Mesenchymal stem cell (in vitro differentiated cells and primary cell): ENCODE measurements at regions not wholly inside any gene's neighbourhood (a gene's known extent, or its start where the extent isn't known, plus 50 kb on each side); places are given as distances from the start of the nearest gene placed in this dataset.

Source experiments
- DNase-seq: peaks from one replicate; pipeline ENCODE4 v3.0.0-alpha.2; 2013
- H2AFZ ChIP-seq: one replicate; pipeline ENCODE4 v1.6.1; 2013; ENCODE audit warnings: low read depth, mild to moderate bottlenecking, control low read depth, inconsistent platforms, low read length, moderate library complexity
- H2AK5ac ChIP-seq: 2 replicates; pipeline ENCODE4 v1.6.1; 2013; ENCODE audit warnings: low read length, moderate library complexity, mild to moderate bottlenecking, inconsistent platforms; ENCODE audit not compliant: severe bottlenecking
- H2BK120ac ChIP-seq: one replicate; pipeline ENCODE4 v1.6.1; 2013; ENCODE audit warnings: low read depth, mild to moderate bottlenecking, inconsistent platforms, low read length, moderate library complexity
- H2BK12ac ChIP-seq, 2 experiments: one replicate each; pipeline ENCODE4 v1.6.1; 2013; ENCODE audit warnings: inconsistent platforms in 2 of 2, low read length in 2 of 2, mild to moderate bottlenecking in 2 of 2, moderate library complexity in 2 of 2, control low read depth in 1 of 2
- H2BK15ac ChIP-seq: one replicate; pipeline ENCODE4 v1.6.1; 2013; ENCODE audit warnings: mild to moderate bottlenecking, low read depth, inconsistent platforms; ENCODE audit not compliant: poor library complexity, severe bottlenecking
- H2BK5ac ChIP-seq: 2 replicates; pipeline ENCODE4 v1.6.1; 2013; ENCODE audit warnings: low read depth, mild to moderate bottlenecking, low read length, control low read depth, inconsistent platforms; ENCODE audit not compliant: poor library complexity, severe bottlenecking
- H3K14ac ChIP-seq, 2 experiments: one replicate each; pipeline ENCODE4 v1.6.1; 2013; ENCODE audit warnings: inconsistent platforms in 2 of 2, low read length in 2 of 2, control low read depth in 1 of 2, mild to moderate bottlenecking in 1 of 2, moderate library complexity in 1 of 2
- H3K18ac ChIP-seq, 2 experiments: one replicate each; pipeline ENCODE4 v1.6.1; 2013; ENCODE audit warnings: inconsistent platforms in 2 of 2, low read length in 2 of 2, control low read depth in 1 of 2, low read depth in 1 of 2, mild to moderate bottlenecking in 1 of 2
- H3K23ac ChIP-seq, 2 experiments: one replicate each; pipeline ENCODE4 v1.6.1; 2013; ENCODE audit warnings: inconsistent platforms in 2 of 2, low read length in 2 of 2, mild to moderate bottlenecking in 2 of 2, moderate library complexity in 2 of 2, control low read depth in 1 of 2
- H3K27ac ChIP-seq: 2 replicates; pipeline ENCODE4 v1.5.1; 2013; ENCODE audit warnings: mild to moderate bottlenecking, moderate library complexity, low read length, control low read depth, inconsistent platforms; ENCODE audit not compliant: poor library complexity, severe bottlenecking
- H3K27me3 ChIP-seq, 2 experiments: 2 replicates each; pipeline versions ENCODE4 v1.6.1 to v1.7.0; 2013; ENCODE audit warnings: low read length in 2 of 2, mild to moderate bottlenecking in 2 of 2, moderate library complexity in 2 of 2, control low read depth in 1 of 2, inconsistent platforms in 1 of 2; ENCODE audit not compliant: control insufficient read depth in 1 of 2, insufficient read depth in 1 of 2
- H3K36me3 ChIP-seq, 2 experiments: 2 replicates each; pipeline versions ENCODE4 v1.6.1 to v1.7.0; 2013; ENCODE audit warnings: low read length in 2 of 2, control low read depth in 1 of 2, inconsistent platforms in 1 of 2, low read depth in 1 of 2, mild to moderate bottlenecking in 1 of 2; ENCODE audit not compliant: insufficient read depth in 2 of 2, control insufficient read depth in 1 of 2
- H3K4ac ChIP-seq, 2 experiments: one replicate each; pipeline ENCODE4 v1.6.1; 2013; ENCODE audit warnings: inconsistent platforms in 2 of 2, low read length in 2 of 2, mild to moderate bottlenecking in 2 of 2, moderate library complexity in 2 of 2, control low read depth in 1 of 2, low read depth in 1 of 2
- H3K4me1 ChIP-seq: 2 replicates; pipeline ENCODE4 v1.6.1; 2013; ENCODE audit warnings: low read depth, low read length, control low read depth; ENCODE audit not compliant: control insufficient read depth, insufficient read depth
- H3K4me2 ChIP-seq: 2 replicates; pipeline ENCODE4 v1.6.1; 2013; ENCODE audit warnings: low read length, mild to moderate bottlenecking, inconsistent platforms; ENCODE audit not compliant: poor library complexity, severe bottlenecking
- H3K4me3 ChIP-seq, 2 experiments: 2 replicates each; pipeline versions ENCODE4 v1.5.1 to v1.7.0; 2013; ENCODE audit warnings: low read length in 2 of 2, mild to moderate bottlenecking in 2 of 2, control low read depth in 1 of 2, low read depth in 1 of 2; ENCODE audit not compliant: insufficient read depth in 1 of 2
- H3K79me1 ChIP-seq: replicated peaks from 2 replicates; pipeline ENCODE4 v1.6.1; 2013; ENCODE audit warnings: mild to moderate bottlenecking, control low read depth, low read length, inconsistent platforms; ENCODE audit not compliant: poor library complexity, severe bottlenecking
- H3K9ac ChIP-seq: 2 replicates; pipeline ENCODE4 v1.7.0; 2013; ENCODE audit warnings: mild to moderate bottlenecking, low read length, moderate library complexity
- H3K9me3 ChIP-seq: 2 replicates; pipeline ENCODE4 v1.7.0; 2013; ENCODE audit warnings: mild to moderate bottlenecking, low read length; ENCODE audit not compliant: control insufficient read depth
- H4K8ac ChIP-seq: one replicate; pipeline ENCODE4 v1.6.1; 2013; ENCODE audit warnings: inconsistent platforms, mild to moderate bottlenecking, low read length, moderate library complexity
- H4K91ac ChIP-seq: one replicate; pipeline ENCODE4 v1.6.1; 2013; ENCODE audit warnings: mild to moderate bottlenecking, low read length, inconsistent platforms
- WGBS: methylation state at CpG from one replicate; pipeline ENCODE4 v1.1.7; 2013; ENCODE audit warnings: mixed read lengths; 5-methylcytosine and 5-hydroxymethylcytosine counted together

- H3K36me3 ChIP-seq: no peaks in the 10 kb centered on the region
- H2BK12ac ChIP-seq: peak overlapping the region in 1 of 2 experiments; percentile 21
- H4K91ac ChIP-seq: no peak overlapping the region
- no peaks in the 10 kb centered on the region for H3K9me3 ChIP-seq
- no peak overlapping the region for H4K8ac ChIP-seq
- no peak overlapping the region for H3K14ac ChIP-seq
- DNase-seq: no peak
- H3K4me3 ChIP-seq: no peak overlapping the region
- H3K27me3 ChIP-seq: no peaks in the 10 kb centered on the region
- H2BK5ac ChIP-seq: no peak overlapping the region
- no peak overlapping the region for H3K9ac ChIP-seq
- no peak overlapping the region for H2AFZ ChIP-seq
- no peak overlapping the region for H2BK120ac ChIP-seq
- peak overlapping the region; percentile 51 for H2AK5ac ChIP-seq
- H3K23ac ChIP-seq: no peak overlapping the region
- H3K4me1 ChIP-seq: peaks cover 2% of the 10 kb centered on the region
- H3K4me2 ChIP-seq: no peak overlapping the region
- no peak overlapping the region for H3K27ac ChIP-seq
- H3K18ac ChIP-seq: no peak overlapping the region
- no peak overlapping the region for H3K4ac ChIP-seq
- H2BK15ac ChIP-seq: no peak overlapping the region
- no peaks in the 10 kb centered on the region for H3K79me1 ChIP-seq
- 96% methylated on average over 5 of the region's 6 CpGs for WGBS
These were observed 83.3 kb upstream of the MED13L start for GRCh38 chr12:116360579-116361413.

- Histone ChIP-seq H3K27ac (no peak overlapping the region), H3K14ac (no peak overlapping the region), H2BK15ac (no peak overlapping the region), H3K23ac (no peak overlapping the region), H3K36me3 (no peaks in the 10 kb centered on the region), H3K4ac (no peak overlapping the region), H2BK120ac (no peak overlapping the region), H3K9me3 (no peaks in the 10 kb centered on the region), H3K4me2 (no peak overlapping the region), H3K9ac (no peak overlapping the region), H3K4me3 (no peak overlapping the region), H4K91ac (no peak overlapping the region), H2BK5ac (no peak overlapping the region), H2AFZ (no peak overlapping the region), H2BK12ac (no peak overlapping the region), H3K18ac (peak overlapping the region in 1 of 2 experiments; percentile 37), H2AK5ac (peak overlapping the region; percentile 2), H3K27me3 (no peaks in the 10 kb centered on the region), H3K79me1 (no peaks in the 10 kb centered on the region), H4K8ac (peak overlapping the region; percentile 10), H3K4me1 (peaks cover 4% of the 10 kb centered on the region)
- no peak for DNase-seq
- WGBS: 93% methylated on average over 17 of the region's 19 CpGs
These were observed 84.1 kb upstream of the MED13L start for GRCh38 chr12:116361414-116362223.

- H2BK15ac ChIP-seq: no peak overlapping the region
- no peak overlapping the region for H3K9ac ChIP-seq
- no peak overlapping the region for H3K14ac ChIP-seq
- peaks cover 7% of the 10 kb centered on the region for H3K4me1 ChIP-seq
- no peak overlapping the region for H4K8ac ChIP-seq
- WGBS: no CpG with 5 or more reads among the region's 2 CpGs
- H3K4ac ChIP-seq: no peak overlapping the region
- no peaks in the 10 kb centered on the region for H3K27me3 ChIP-seq
- no peak overlapping the region for H3K4me3 ChIP-seq
- no peak overlapping the region for H2BK120ac ChIP-seq
- H2AK5ac ChIP-seq: no peak overlapping the region
- no peaks in the 10 kb centered on the region for H3K79me1 ChIP-seq
- peaks cover 5% of the 10 kb centered on the region for H3K9me3 ChIP-seq
- H2BK12ac ChIP-seq: no peak overlapping the region
- H4K91ac ChIP-seq: no peak overlapping the region
- no peak overlapping the region for H2BK5ac ChIP-seq
- H3K23ac ChIP-seq: no peak overlapping the region
- H3K27ac ChIP-seq: no peak overlapping the region
- DNase-seq: no peak
- H3K36me3 ChIP-seq: no peaks in the 10 kb centered on the region
- H3K4me2 ChIP-seq: no peak overlapping the region
- H2AFZ ChIP-seq: no peak overlapping the region
- no peak overlapping the region for H3K18ac ChIP-seq
These were observed 87.6 kb upstream of the MED13L start for GRCh38 chr12:116365114-116365513.
